ENCODE measurements at regions not wholly inside any gene's neighbourhood (a gene's known extent, or its start where the extent isn't known, plus 50 kb on each side); places are given as distances from the start of the nearest gene placed in this dataset.
"Not testable (repeated sequence)": the region's sequence is repeated elsewhere in the genome, so short reads cannot be mapped to it uniquely, and the experiment has no call there.

- no peak for DNase-seq (ENCODE audit: low spot score)
Measured at GRCh38 chr10:80946957-80947726, 409.4 kb downstream of the SH2D4B start.

GRCh38 chr10:80949785-80950184 is 412.1 kb downstream of the SH2D4B start:
- no peak for DNase-seq (ENCODE audit: low spot score)

- no peak for DNase-seq (ENCODE audit: low spot score)
Measured at GRCh38 chr10:80952436-80952835, 414.7 kb downstream of the SH2D4B start.

DNA sequence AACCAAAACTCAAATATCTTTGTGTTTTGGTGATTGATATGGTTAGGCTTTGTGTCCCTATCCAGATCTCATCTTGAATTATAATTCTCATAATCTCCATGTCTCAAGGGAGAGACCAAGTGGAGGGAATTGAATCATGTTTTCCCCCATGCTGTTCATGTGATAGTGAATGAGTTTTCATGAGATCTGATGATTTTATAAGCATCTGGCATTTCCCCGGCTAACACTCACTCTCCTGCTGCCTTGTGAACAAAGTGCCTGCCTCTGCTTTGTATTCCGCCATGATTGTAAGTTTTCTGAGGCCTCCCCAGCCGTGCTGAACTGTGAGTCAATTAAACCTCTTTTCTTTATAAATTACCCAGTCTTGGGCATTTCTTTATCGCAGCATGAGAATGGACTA is 419.5 kb downstream of the SH2D4B start:
- DNase-seq (ENCODE audit: low spot score) = no peak

GRCh38 chr10:80964179-80964578 is 426.5 kb downstream of the SH2D4B start:
- DNase-seq (ENCODE audit: low spot score) = no peak

- peak; percentile 7 for DNase-seq (ENCODE audit: low spot score)
Measured at GRCh38 chr10:80964955-80965614, 427.4 kb downstream of the SH2D4B start.

DNA sequence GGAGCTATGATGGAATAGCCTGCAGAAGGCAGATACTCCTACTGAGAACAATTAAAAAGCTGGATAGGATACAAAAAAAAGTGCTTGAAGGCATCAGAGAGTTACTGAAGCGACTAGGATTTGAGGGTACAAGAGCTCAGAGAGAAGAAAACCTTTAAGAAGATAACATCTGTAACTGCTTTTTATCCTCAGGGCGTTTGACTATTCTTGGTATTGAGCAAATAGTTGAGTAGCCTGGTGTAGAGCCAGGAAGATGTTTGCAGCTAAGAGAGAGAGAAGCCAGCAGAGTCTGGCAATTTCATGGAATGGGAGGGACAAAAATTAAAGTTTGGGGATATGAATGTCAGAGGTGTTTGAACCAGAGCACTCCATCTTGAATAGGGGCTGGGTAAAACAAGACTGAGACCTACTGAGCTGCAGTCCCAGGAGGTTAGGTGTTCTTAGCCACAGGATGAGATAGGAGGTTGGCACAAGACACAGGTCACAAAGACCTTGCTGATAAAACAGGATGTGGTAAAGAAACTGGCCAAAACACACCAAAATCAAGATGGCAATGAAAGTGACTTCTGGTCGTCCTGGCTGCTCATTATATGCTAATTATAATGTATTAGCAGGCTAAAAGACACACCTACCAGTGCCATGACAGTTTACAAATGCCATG is 428.8 kb downstream of the SH2D4B start:
- no peak for DNase-seq (ENCODE audit: low spot score)

DNA sequence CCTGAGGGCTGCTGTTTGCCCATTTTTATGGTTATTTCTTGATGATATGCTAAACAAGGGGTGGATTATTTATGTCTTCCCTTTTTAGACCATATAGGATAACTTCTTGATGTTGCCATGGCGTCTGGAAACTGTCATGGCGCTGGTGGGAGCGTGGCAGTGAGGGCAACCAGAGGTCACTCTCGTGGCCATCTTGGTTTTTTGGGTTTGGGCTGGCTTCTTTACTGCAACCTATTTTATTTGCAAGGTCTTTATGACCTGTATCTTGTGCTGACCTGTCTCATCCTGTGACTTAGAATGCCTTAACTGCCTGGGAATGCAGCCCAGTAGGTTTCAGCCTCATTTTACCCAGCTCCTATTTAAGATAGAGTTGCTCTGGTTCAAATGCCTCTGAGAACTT is 429.7 kb downstream of the SH2D4B start:
- DNase-seq (ENCODE audit: low spot score) = not testable (repeated sequence)

GRCh38 chr10:80968903-80969302 is 431.2 kb downstream of the SH2D4B start:
- DNase-seq (ENCODE audit: low spot score) = no peak

GRCh38 chr10:80971461-80971860 is 433.8 kb downstream of the SH2D4B start:
- DNase-seq (ENCODE audit: low spot score) = no peak

GRCh38 chr10:80976658-80977057 is 439.0 kb downstream of the SH2D4B start:
- DNase-seq (ENCODE audit: low spot score) = no peak

GRCh38 chr10:80985102-80985501 is 447.4 kb downstream of the SH2D4B start:
- no peak for DNase-seq (ENCODE audit: low spot score)

DNA sequence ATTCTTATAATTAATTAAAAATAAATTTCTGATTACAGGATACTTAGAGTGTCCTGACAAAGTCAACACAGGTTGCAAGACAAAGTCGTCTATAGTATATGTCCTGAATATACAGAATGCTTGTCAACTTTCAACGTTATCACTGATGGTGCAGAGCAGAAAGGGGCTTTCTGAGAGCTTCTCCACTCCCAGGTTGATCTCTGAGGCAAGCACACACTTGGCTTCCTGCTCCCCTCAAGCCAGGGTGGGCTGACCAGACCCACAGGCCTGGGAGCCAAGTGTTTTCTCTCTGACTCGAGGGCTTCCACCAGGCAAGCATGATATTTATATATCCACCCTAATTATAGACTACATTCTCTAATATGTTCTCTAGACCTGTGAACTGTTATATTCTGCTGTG is 448.9 kb downstream of the SH2D4B start:
- DNase-seq (ENCODE audit: low spot score) = no peak

DNA sequence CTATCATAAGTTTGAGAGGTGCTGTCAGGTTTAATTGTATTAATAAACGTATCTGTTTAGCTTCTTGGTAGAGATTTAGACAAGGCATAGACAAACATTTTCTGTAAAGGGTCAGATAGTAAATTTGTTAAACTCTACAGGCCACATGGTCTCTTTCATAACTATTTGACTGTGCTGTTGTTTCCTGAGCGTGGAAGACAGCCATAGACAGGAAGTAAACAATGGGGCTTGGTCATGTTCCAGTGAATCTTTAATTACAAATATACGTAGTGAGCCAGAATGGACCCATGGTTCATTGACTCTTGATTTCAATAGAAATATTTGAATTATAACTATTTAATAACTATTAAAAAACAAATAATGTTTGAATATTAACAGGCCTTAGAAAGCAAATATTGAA is 451.1 kb downstream of the SH2D4B start:
- DNase-seq (ENCODE audit: low spot score) = no peak

DNA sequence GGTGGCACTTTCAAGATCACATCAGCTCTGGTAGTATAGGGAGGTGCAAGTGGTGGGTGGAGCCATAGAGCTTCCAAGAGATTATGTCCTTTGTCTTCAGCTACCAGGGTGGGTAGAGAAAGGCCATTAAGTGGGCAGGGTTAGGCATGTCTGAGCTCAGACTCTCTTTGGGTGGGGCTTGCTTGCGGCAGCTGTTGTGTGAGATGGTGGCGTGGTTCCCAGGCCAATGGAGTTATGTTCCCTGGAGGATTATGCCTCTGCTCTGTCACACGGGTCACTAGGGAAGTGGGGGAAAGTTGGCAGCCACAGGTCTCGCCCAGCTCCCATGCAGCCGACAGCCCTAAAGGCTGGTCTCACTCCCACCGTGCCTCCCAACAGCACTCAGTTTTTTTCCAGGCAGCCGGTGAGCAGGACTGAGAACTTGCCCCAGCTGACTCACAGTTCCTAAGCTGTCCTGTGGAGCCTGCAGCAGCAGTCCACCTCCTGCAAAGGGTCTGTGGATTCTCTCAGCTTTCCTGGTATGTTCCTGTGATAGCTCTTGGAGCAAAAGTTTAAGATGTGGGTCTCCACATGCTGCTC is 459.0 kb downstream of the SH2D4B start:
- DNase-seq (ENCODE audit: low spot score) = no peak

DNA sequence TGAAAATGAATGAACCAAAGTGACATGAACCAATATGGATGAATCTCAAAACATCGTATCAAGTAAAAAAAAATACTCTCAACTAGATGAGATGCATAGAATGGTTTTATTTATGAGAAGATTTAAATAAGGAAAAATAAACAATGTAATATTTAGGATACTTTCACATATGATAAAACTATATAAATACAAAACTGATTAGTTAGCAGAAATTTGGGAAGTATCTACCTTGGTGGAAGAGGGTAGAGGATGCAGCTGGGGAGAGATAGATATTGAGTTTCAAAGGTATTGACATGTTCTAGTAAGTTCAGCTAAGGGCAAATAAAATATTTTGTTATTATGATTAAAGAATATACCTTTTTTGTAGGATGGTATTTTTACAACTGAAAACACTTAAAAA is 463.1 kb downstream of the SH2D4B start:
- DNase-seq (ENCODE audit: low spot score) = no peak

- DNase-seq (ENCODE audit: low spot score) = no peak
Measured at GRCh38 chr10:81002382-81002781, 464.7 kb downstream of the SH2D4B start.

DNA sequence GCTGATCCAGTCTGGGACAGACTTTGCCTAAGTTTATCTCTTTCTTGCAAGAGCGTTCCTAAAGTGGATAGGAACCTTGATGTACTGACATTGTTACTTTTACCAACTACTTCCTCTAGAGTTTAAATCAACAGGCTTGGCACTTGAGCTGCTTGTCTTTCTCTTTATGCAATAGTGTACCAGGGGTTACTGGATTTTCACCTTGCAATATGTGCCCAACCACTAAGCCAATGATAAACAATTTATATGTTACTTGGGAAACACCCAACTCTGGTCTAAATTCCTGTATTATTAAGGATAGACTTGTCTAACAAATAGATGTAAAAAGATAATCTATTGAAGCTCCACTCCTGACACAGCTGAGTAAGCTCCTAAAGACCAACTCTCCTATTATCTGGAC is 470.2 kb downstream of the SH2D4B start:
- no peak for DNase-seq (ENCODE audit: low spot score)

- DNase-seq (ENCODE audit: low spot score) = no peak
Measured at GRCh38 chr10:81008726-81009125, 471.0 kb downstream of the SH2D4B start.

GRCh38 chr10:81009296-81009695 is 471.6 kb downstream of the SH2D4B start:
- DNase-seq (ENCODE audit: low spot score) = no peak

DNA sequence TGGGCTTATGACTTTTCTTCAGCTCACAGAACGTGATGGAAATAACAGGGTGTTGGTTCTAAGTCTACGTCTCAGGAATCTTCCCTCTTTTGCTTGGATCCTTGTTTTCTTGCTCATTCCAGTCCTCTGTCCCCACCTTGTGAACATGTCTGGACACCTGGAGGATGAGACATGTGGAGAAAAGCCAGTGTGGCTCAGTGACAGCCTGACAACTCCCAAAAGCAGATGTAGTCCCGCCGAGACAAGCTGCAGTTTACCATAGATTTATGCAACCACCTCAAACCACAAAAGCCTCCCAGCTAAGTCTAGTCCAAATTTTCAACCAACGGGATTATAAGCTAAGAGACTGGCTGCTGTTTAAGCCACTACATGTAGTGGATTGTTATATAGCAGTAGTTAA is 476.1 kb downstream of the SH2D4B start:
- DNase-seq (ENCODE audit: low spot score) = no peak

- DNase-seq (ENCODE audit: low spot score) = peak; percentile 53
Measured at GRCh38 chr10:81019029-81019890, 481.6 kb downstream of the SH2D4B start.
